Stimulated activated CD8-positive, alpha-beta memory T cell treated with anti-CD3 and anti-CD28 coated beads, Interleukin-15, amount 100 ng/mL, for 24 hours (primary cell): ENCODE measurements at regions not wholly inside any gene's neighbourhood (a gene's known extent, or its start where the extent isn't known, plus 50 kb on each side); places are given as distances from the start of the nearest gene placed in this dataset.
"Not testable (repeated sequence)": the region's sequence is repeated elsewhere in the genome, so short reads cannot be mapped to it uniquely, and the experiment has no call there.

Experiments used
- DNase-seq: peaks from one replicate; pipeline ENCODE4 v3.0.0-alpha.2; 2020; ENCODE audit warnings: low read depth

GRCh38 chr1:182259968-182260367 is 131.6 kb downstream of the GLUL start:
- no peak for DNase-seq

GRCh38 chr1:182259229-182259872 is 132.2 kb downstream of the GLUL start:
- no peak for DNase-seq

GRCh38 chr1:182257369-182258063 is 134.1 kb downstream of the GLUL start:
- no peak for DNase-seq

GRCh38 chr1:182256931-182257330 is 134.7 kb downstream of the GLUL start:
- DNase-seq, result no peak

GRCh38 chr1:182255494-182255893 is 136.1 kb downstream of the GLUL start:
- DNase-seq, result no peak

- DNase-seq, result no peak
These were observed 138.2 kb downstream of the GLUL start for GRCh38 chr1:182253319-182253860.

- no peak for DNase-seq
These were observed 140.0 kb downstream of the GLUL start for GRCh38 chr1:182251561-182251960.

- DNase-seq, result no peak
These were observed 142.4 kb downstream of the GLUL start for GRCh38 chr1:182249201-182249676.

GRCh38 chr1:182248721-182249120 is 142.9 kb downstream of the GLUL start:
- no peak for DNase-seq

GRCh38 chr1:182247813-182248212 is 143.8 kb downstream of the GLUL start:
- not testable (repeated sequence) for DNase-seq

GRCh38 chr1:182246783-182247182 is 144.8 kb downstream of the GLUL start:
- no peak for DNase-seq

GRCh38 chr1:182245040-182245439 is 146.6 kb downstream of the GLUL start:
- no peak for DNase-seq

GRCh38 chr1:182244451-182244850 is 147.1 kb downstream of the GLUL start:
- DNase-seq, result no peak

- no peak for DNase-seq
These were observed 148.9 kb downstream of the GLUL start for GRCh38 chr1:182242641-182243040.

- no peak for DNase-seq
These were observed 151.5 kb downstream of the GLUL start for GRCh38 chr1:182240085-182240484.

GRCh38 chr1:182238421-182238820 is 153.2 kb downstream of the GLUL start:
- no peak for DNase-seq

GRCh38 chr1:182237329-182237728 is 154.3 kb downstream of the GLUL start:
- DNase-seq, result no peak

GRCh38 chr1:182236651-182237077 is 154.9 kb downstream of the GLUL start:
- DNase-seq, result no peak

- DNase-seq, result no peak
These were observed 155.5 kb downstream of the GLUL start for GRCh38 chr1:182235952-182236650.

- no peak for DNase-seq
These were observed 156.0 kb downstream of the GLUL start for GRCh38 chr1:182235604-182235951.

- no peak for DNase-seq
These were observed 161.6 kb downstream of the GLUL start for GRCh38 chr1:182229921-182230491.

- DNase-seq, result no peak
These were observed 162.1 kb downstream of the GLUL start for GRCh38 chr1:182229451-182229850.
